ENCODE measurements at regions not wholly inside any gene's neighbourhood (a gene's known extent, or its start where the extent isn't known, plus 50 kb on each side); places are given as distances from the start of the nearest gene placed in this dataset.

DNA sequence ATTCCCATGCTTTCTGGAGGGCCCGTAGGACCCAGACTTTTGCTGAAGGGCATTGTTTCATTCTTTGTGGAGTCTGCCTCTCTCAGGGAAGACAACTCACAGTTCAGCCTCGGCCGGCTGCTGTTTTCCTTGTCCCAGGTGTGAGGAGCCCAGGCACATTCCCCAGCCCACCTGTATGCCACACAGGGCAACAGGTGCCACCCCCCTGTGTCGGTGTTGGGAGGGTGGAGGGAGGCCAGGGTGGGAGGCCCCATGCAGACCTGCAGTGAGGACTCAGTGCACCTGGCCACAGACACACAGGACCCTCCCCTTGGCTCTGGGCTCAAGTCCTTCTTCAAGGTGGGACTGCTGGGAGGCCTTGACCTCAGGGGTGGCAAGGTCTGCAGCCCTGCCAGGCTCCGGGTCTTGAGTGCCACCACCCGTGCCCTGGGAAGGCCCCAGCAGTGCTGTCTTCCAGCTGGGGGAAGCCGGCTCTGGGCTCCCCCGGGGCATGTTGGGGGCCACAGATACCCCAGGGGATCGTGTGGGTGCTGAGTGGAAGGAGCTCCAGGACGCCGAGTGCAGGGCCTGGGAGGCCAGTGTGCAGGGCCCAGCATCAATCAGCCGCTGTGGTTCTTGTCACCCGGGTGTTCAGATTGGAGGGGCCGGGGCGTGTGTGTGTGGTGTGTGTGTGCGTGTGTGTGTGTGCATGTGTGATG lies 1286.1 kb downstream of the BRD1 start:
- TF ChIP-seq ZBTB21 (tag by site-specific recombination; IDR thresholded peaks at IDR 0.05): no peak
- TF ChIP-seq, protein P1, sequence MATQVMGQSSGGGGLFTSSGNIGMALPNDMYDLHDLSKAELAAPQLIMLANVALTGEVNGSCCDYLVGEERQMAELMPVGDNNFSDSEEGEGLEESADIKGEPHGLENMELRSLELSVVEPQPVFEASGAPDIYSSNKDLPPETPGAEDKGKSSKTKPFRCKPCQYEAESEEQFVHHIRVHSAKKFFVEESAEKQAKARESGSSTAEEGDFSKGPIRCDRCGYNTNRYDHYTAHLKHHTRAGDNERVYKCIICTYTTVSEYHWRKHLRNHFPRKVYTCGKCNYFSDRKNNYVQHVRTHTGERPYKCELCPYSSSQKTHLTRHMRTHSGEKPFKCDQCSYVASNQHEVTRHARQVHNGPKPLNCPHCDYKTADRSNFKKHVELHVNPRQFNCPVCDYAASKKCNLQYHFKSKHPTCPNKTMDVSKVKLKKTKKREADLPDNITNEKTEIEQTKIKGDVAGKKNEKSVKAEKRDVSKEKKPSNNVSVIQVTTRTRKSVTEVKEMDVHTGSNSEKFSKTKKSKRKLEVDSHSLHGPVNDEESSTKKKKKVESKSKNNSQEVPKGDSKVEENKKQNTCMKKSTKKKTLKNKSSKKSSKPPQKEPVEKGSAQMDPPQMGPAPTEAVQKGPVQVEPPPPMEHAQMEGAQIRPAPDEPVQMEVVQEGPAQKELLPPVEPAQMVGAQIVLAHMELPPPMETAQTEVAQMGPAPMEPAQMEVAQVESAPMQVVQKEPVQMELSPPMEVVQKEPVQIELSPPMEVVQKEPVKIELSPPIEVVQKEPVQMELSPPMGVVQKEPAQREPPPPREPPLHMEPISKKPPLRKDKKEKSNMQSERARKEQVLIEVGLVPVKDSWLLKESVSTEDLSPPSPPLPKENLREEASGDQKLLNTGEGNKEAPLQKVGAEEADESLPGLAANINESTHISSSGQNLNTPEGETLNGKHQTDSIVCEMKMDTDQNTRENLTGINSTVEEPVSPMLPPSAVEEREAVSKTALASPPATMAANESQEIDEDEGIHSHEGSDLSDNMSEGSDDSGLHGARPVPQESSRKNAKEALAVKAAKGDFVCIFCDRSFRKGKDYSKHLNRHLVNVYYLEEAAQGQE (tag by site-specific recombination; IDR thresholded peaks at IDR 0.05): no peak
- TF ChIP-seq, protein P2, sequence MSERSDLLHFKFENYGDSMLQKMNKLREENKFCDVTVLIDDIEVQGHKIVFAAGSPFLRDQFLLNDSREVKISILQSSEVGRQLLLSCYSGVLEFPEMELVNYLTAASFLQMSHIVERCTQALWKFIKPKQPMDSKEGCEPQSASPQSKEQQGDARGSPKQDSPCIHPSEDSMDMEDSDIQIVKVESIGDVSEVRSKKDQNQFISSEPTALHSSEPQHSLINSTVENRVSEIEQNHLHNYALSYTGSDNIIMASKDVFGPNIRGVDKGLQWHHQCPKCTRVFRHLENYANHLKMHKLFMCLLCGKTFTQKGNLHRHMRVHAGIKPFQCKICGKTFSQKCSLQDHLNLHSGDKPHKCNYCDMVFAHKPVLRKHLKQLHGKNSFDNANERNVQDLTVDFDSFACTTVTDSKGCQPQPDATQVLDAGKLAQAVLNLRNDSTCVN (tag by site-specific recombination; optimal IDR thresholded peaks at IDR 0.05): no peak
- no peak for TF ChIP-seq ZNF624 (tag by site-specific recombination; IDR thresholded peaks at IDR 0.05)
- TF ChIP-seq ZNF561 (tag by site-specific recombination; IDR thresholded peaks at IDR 0.05; ENCODE audit: borderline replicate concordance): no peak
- TF ChIP-seq, protein P3, sequence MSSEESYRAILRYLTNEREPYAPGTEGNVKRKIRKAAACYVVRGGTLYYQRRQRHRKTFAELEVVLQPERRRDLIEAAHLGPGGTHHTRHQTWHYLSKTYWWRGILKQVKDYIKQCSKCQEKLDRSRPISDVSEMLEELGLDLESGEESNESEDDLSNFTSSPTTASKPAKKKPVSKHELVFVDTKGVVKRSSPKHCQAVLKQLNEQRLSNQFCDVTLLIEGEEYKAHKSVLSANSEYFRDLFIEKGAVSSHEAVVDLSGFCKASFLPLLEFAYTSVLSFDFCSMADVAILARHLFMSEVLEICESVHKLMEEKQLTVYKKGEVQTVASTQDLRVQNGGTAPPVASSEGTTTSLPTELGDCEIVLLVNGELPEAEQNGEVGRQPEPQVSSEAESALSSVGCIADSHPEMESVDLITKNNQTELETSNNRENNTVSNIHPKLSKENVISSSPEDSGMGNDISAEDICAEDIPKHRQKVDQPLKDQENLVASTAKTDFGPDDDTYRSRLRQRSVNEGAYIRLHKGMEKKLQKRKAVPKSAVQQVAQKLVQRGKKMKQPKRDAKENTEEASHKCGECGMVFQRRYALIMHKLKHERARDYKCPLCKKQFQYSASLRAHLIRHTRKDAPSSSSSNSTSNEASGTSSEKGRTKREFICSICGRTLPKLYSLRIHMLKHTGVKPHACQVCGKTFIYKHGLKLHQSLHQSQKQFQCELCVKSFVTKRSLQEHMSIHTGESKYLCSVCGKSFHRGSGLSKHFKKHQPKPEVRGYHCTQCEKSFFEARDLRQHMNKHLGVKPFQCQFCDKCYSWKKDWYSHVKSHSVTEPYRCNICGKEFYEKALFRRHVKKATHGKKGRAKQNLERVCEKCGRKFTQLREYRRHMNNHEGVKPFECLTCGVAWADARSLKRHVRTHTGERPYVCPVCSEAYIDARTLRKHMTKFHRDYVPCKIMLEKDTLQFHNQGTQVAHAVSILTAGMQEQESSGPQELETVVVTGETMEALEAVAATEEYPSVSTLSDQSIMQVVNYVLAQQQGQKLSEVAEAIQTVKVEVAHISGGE (tag by site-specific recombination; conservative IDR thresholded peaks at IDR 0.05; ENCODE audit: low read depth): no peak
- TF ChIP-seq ZBTB8A (tag by site-specific recombination; IDR thresholded peaks at IDR 0.05): no peak
- TF ChIP-seq MYNN (tag by site-specific recombination; IDR thresholded peaks at IDR 0.05; ENCODE audit: borderline replicate concordance): no peak
- TF ChIP-seq ZNF24 (tag by site-specific recombination; IDR thresholded peaks at IDR 0.05): no peak
- TF ChIP-seq, protein P4, sequence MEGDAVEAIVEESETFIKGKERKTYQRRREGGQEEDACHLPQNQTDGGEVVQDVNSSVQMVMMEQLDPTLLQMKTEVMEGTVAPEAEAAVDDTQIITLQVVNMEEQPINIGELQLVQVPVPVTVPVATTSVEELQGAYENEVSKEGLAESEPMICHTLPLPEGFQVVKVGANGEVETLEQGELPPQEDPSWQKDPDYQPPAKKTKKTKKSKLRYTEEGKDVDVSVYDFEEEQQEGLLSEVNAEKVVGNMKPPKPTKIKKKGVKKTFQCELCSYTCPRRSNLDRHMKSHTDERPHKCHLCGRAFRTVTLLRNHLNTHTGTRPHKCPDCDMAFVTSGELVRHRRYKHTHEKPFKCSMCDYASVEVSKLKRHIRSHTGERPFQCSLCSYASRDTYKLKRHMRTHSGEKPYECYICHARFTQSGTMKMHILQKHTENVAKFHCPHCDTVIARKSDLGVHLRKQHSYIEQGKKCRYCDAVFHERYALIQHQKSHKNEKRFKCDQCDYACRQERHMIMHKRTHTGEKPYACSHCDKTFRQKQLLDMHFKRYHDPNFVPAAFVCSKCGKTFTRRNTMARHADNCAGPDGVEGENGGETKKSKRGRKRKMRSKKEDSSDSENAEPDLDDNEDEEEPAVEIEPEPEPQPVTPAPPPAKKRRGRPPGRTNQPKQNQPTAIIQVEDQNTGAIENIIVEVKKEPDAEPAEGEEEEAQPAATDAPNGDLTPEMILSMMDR (tag by site-specific recombination; IDR thresholded peaks at IDR 0.05): no peak
- no peak for TF ChIP-seq ZNF76 (tag by site-specific recombination; IDR thresholded peaks at IDR 0.05; ENCODE audit: borderline replicate concordance, low read depth)
- TF ChIP-seq ZNF335 (tag by site-specific recombination; conservative IDR thresholded peaks at IDR 0.05): no peak
- TF ChIP-seq, protein P5, sequence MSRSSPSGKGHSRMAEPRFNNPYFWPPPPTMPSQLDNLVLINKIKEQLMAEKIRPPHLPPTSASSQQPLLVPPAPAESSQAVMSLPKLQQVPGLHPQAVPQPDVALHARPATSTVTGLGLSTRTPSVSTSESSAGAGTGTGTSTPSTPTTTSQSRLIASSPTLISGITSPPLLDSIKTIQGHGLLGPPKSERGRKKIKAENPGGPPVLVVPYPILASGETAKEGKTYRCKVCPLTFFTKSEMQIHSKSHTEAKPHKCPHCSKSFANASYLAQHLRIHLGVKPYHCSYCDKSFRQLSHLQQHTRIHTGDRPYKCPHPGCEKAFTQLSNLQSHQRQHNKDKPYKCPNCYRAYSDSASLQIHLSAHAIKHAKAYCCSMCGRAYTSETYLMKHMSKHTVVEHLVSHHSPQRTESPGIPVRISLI (tag by site-specific recombination; IDR thresholded peaks at IDR 0.05): no peak
